NCI-H82 treated with DMSO at 0.1 percent for 48 hours (cell line): ENCODE measurements at regions not wholly inside any gene's neighbourhood (a gene's known extent, or its start where the extent isn't known, plus 50 kb on each side); places are given as distances from the start of the nearest gene placed in this dataset.

ENCODE experiments used
- DNase-seq: peaks from one replicate; lab custom pipeline; 2025; ENCODE audit not compliant: unreplicated experiment; lab: John Stamatoyannopoulos, UW

- DNase-seq: no peak
Observed at GRCh38 chr12:124094733-124095132, 121.7 kb downstream of the ZNF664 start.

GRCh38 chr12:124096109-124096508 lies 123.1 kb downstream of the ZNF664 start:
- DNase-seq: no peak

GRCh38 chr12:124096869-124097434 lies 123.9 kb downstream of the ZNF664 start:
- no peak for DNase-seq

- DNase-seq: no peak
Observed at GRCh38 chr12:124097701-124098100, 124.7 kb downstream of the ZNF664 start.

- peak; percentile 32 for DNase-seq
Observed at GRCh38 chr12:124098101-124098757, 125.2 kb downstream of the ZNF664 start.

GRCh38 chr12:124098887-124099286 lies 125.9 kb downstream of the ZNF664 start:
- DNase-seq: no peak

GRCh38 chr12:124099661-124100060 lies 126.6 kb downstream of the ZNF664 start:
- no peak for DNase-seq

- DNase-seq: no peak
Observed at GRCh38 chr12:124100572-124101178, 127.7 kb downstream of the ZNF664 start.

GRCh38 chr12:124105546-124105945 lies 132.5 kb downstream of the ZNF664 start:
- no peak for DNase-seq

- DNase-seq: no peak
Observed at GRCh38 chr12:124107351-124107750, 134.3 kb downstream of the ZNF664 start.

- peak; percentile 22 for DNase-seq
Observed at GRCh38 chr12:124109760-124110159, 136.7 kb downstream of the ZNF664 start.

GRCh38 chr12:124110372-124110883 lies 137.4 kb downstream of the ZNF664 start:
- no peak for DNase-seq

GRCh38 chr12:124111006-124111405 lies 138.0 kb downstream of the ZNF664 start:
- no peak for DNase-seq

- DNase-seq: no peak
Observed at GRCh38 chr12:124114316-124114715, 141.3 kb downstream of the ZNF664 start.

- no peak for DNase-seq
Observed at GRCh38 chr12:124115496-124115895, 142.5 kb downstream of the ZNF664 start.

- DNase-seq: no peak
Observed at GRCh38 chr12:124115976-124116690, 143.1 kb downstream of the ZNF664 start.

GRCh38 chr12:124120739-124121138 lies 147.7 kb downstream of the ZNF664 start:
- DNase-seq: no peak

- DNase-seq: no peak
Observed at GRCh38 chr12:124122722-124123121, 149.7 kb downstream of the ZNF664 start.

- no peak for DNase-seq
Observed at GRCh38 chr12:124123296-124124000, 150.4 kb downstream of the ZNF664 start.

GRCh38 chr12:124125203-124125871 lies 152.3 kb downstream of the ZNF664 start:
- DNase-seq: no peak
